ENCODE measurements at regions not wholly inside any gene's neighbourhood (a gene's known extent, or its start where the extent isn't known, plus 50 kb on each side); places are given as distances from the start of the nearest gene placed in this dataset.
"Not testable (repeated sequence)": the region's sequence is repeated elsewhere in the genome, so short reads cannot be mapped to it uniquely, and the experiment has no call there.

DNA sequence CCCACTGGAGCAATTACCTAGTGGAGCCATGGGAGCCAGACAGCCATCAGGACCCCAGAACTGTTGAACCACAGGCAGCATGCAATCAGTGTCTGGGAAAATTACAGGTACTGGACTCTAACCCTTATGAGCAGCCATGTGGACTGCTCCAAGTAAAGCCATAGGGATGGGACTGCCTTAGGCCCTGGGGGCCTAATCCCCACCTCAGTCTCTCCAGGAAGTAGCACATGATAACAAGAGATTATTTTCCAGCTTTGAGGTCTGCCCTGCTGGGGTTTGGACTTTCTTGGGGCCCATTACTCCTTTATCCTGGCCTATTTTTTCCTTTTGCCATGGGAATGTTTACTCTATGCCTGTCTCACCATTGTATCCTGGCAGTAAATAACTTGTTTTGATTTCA is 226.8 kb downstream of the AEBP2 start:
- POLR2A ChIA-PET = no interaction called here
- H3K4me3 ChIP-seq (ENCODE audit: low read depth, low read length) = no peak overlapping the region
- no peak for TF ChIP-seq CTCF (IDR thresholded peaks at IDR 0.05; ENCODE audit: insufficient read depth, low read length, missing control alignments)
- DNase-seq (ENCODE audit: low read depth, low spot score) = no peak
- CTCF ChIA-PET = no interaction called here

- DNase-seq (ENCODE audit: low read depth, low spot score) = no peak
- ChIA-PET POLR2A (no interaction called here), CTCF (no interaction called here)
- no peak overlapping the region for H3K4me3 ChIP-seq (ENCODE audit: low read depth, low read length)
- TF ChIP-seq CTCF (IDR thresholded peaks at IDR 0.05; ENCODE audit: insufficient read depth, low read length, missing control alignments) = no peak
Observed at GRCh38 chr12:19669793-19670192, 230.5 kb downstream of the AEBP2 start.

DNA sequence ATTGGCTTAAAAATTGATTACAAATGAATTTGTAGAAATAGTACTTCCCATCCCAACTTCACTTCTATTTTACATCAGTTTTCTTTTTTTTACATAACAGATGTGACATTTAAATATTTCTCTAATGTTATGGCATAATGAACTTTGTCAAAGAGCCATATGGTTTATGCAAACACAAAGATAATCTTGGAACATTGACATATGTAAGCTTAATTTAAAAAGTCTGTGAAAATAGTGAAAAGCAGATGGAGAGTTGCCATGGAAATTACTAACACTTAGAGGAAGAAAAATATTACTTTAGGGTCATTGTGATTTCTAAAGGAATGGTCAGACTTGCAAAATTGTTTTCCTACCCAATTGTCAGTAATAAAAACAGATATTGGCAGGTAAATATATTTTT is 232.4 kb downstream of the AEBP2 start:
- TF ChIP-seq CTCF (IDR thresholded peaks at IDR 0.05; ENCODE audit: insufficient read depth, low read length, missing control alignments) = no peak

DNA sequence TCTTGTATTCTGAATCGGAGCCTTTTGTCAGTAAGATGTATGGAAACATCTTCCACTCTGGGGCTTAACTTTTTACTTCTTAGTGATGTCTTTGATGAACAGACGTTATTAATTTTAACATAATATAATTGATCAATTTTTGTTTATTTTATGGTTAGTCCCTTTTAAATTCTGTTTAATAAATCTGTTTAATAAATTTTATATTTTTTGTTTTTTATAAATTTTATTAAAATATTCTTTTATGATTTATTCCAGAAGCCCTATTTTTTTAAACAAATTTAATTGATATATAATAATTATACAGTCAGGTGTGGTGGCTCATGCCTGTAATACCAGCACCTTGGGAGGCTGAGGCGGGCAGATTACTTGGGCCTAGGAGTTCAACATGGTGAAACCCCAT is 235.1 kb downstream of the AEBP2 start:
- CTCF ChIA-PET = interaction anchor here (1.3 kb wide), 1 partner anchor 103 kb away, joined by 3 read pairs; no protein-coding TSS in a partner anchor
- no peak for TF ChIP-seq CTCF (IDR thresholded peaks at IDR 0.05; ENCODE audit: insufficient read depth, low read length, missing control alignments)
- DNase-seq (ENCODE audit: low read depth, low spot score) = no peak

More for the DNA sequence above, 232.4 kb downstream of the AEBP2 start:
- DNase-seq (ENCODE audit: low read depth, low spot score) = no peak
- H3K4me3 ChIP-seq (ENCODE audit: low read depth, low read length) = no peak overlapping the region
- ChIA-PET POLR2A (no interaction called here), CTCF (no interaction called here)

DNA sequence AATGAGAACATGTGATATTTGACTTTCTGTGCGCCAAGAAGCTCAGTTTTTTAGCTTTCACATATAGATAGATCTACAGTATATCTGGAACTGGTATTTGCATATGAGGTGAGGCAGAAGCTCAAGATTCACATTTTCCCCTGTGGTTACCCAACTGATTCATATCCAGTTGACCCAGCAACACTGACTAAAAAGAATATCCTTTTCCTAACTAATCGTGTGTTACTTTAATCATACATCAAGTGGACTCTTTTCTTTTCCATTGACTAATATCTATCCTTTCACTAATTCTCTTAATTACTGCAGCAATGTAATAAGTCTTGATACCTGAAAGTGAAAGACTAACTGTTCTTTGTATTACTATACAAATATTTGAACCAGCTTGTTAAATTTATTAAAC is 236.1 kb downstream of the AEBP2 start:
- no peak for TF ChIP-seq CTCF (IDR thresholded peaks at IDR 0.05; ENCODE audit: insufficient read depth, low read length, missing control alignments)
- no peak overlapping the region for H3K4me3 ChIP-seq (ENCODE audit: low read depth, low read length)
- CTCF ChIA-PET = interaction anchor here (1.3 kb wide), 1 partner anchor 104 kb away, joined by 3 read pairs; no protein-coding TSS in a partner anchor
- no peak for DNase-seq (ENCODE audit: low read depth, low spot score)
- POLR2A ChIA-PET = no interaction called here

More for the DNA sequence above, 235.1 kb downstream of the AEBP2 start:
- H3K4me3 ChIP-seq (ENCODE audit: low read depth, low read length) = no peak overlapping the region
- POLR2A ChIA-PET = no interaction called here

- DNase-seq (ENCODE audit: low read depth, low spot score); H3K4me3 ChIP-seq (ENCODE audit: low read depth, low read length); CTCF ChIA-PET; POLR2A ChIA-PET: not testable (repeated sequence)
Observed at GRCh38 chr12:19678501-19678900, 239.2 kb downstream of the AEBP2 start.

DNA sequence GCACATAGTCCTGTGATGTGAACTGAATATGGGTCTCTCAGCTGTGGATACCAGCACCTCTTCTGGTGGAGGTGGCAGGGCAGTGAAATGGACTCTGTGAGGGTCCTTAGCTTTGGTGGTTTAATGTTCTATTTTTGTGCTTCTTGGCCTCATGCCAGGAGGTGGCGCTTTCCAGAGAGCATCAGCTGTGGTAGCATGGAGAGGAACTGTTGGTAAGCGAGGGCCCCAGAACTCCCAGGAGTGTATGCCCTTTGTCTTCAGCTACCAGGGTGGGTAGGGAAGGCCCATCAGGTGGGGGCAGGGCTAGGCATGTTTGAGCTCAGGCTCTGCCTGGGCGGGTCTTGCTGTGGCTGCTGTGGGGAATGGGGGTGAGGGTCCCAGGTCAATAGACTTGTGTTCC is 241.7 kb downstream of the AEBP2 start:
- no peak for DNase-seq (ENCODE audit: low read depth, low spot score)
- H3K4me3 ChIP-seq (ENCODE audit: low read depth, low read length) = no peak overlapping the region
- CTCF ChIA-PET = no interaction called here
- POLR2A ChIA-PET = no interaction called here
- no peak for TF ChIP-seq CTCF (IDR thresholded peaks at IDR 0.05; ENCODE audit: insufficient read depth, low read length, missing control alignments)
